CD4-positive, CD25-positive, alpha-beta regulatory T cell (primary cell): ENCODE measurements at regions not wholly inside any gene's neighbourhood (a gene's known extent, or its start where the extent isn't known, plus 50 kb on each side); places are given as distances from the start of the nearest gene placed in this dataset.

Source experiments
- ATAC-seq, 2 donors: fragments of 150-1000 bp; cut with Tn5 transposase; one replicate each; pipeline ENCODE4 v1.10.0; 2021; ENCODE audit warnings: low read depth in 2 of 2, moderate number of reproducible peaks in 2 of 2, moderate library complexity in 1 of 2
- DNase-seq, 3 donors: peaks; one replicate each; pipeline versions ENCODE4 v3.0.0 to v3.0.0-alpha.2; 2012 to 2022; ENCODE audit warnings: mixed read lengths in 1 of 3
- H3K27ac ChIP-seq: one replicate; pipeline ENCODE4 v1.7.0; 2013; ENCODE audit warnings: mild to moderate bottlenecking, low read length; ENCODE audit not compliant: insufficient read depth, poor library complexity, severe bottlenecking
- H3K27me3 ChIP-seq: one replicate; pipeline ENCODE4 v1.7.0; 2013; ENCODE audit warnings: low read length; ENCODE audit not compliant: control insufficient read depth, insufficient read depth
- H3K36me3 ChIP-seq: one replicate; pipeline ENCODE4 v1.7.0; 2013; ENCODE audit warnings: mild to moderate bottlenecking, low read length, moderate library complexity; ENCODE audit not compliant: control insufficient read depth, insufficient read depth
- H3K4me1 ChIP-seq: 2 replicates; pipeline ENCODE4 v1.7.0; 2013; ENCODE audit warnings: mild to moderate bottlenecking, low read length; ENCODE audit not compliant: insufficient read depth, control insufficient read depth, poor library complexity, severe bottlenecking
- H3K4me3 ChIP-seq: one replicate; pipeline ENCODE4 v1.7.0; 2013; ENCODE audit warnings: low read depth, mild to moderate bottlenecking, low read length, moderate library complexity
- H3K9me3 ChIP-seq, 2 experiments: 1 replicate in 1 of 2; 2 replicates in 1 of 2; pipeline ENCODE4 v1.7.0; 2013; ENCODE audit warnings: low read length in 2 of 2, mild to moderate bottlenecking in 1 of 2, moderate library complexity in 1 of 2; ENCODE audit not compliant: control insufficient read depth in 2 of 2
- H3K27ac Mint-ChIP-seq, 3 donors: one replicate each; pipeline ENCODE4 v1.8.0; 2020 to 2022; ENCODE audit warnings: mild to moderate bottlenecking in 3 of 3, mixed read lengths in 3 of 3, moderate library complexity in 2 of 3
- H3K27me3 Mint-ChIP-seq: one replicate; pipeline ENCODE4 v1.8.0; 2022; ENCODE audit warnings: mild to moderate bottlenecking, mixed read lengths
- H3K36me3 Mint-ChIP-seq: one replicate; pipeline ENCODE4 v1.8.0; 2020; ENCODE audit warnings: mixed read lengths
- H3K4me1 Mint-ChIP-seq, 4 donors: one replicate each; pipeline ENCODE4 v1.8.0; 2020 to 2022; ENCODE audit warnings: mixed read lengths in 4 of 4, mild to moderate bottlenecking in 1 of 4
- H3K4me3 Mint-ChIP-seq, 4 donors: one replicate each; pipeline ENCODE4 v1.8.0; 2020 to 2022; ENCODE audit warnings: mild to moderate bottlenecking in 4 of 4, mixed read lengths in 4 of 4, moderate library complexity in 3 of 4
- H3K9me3 Mint-ChIP-seq, 7 donors: one replicate each; pipeline ENCODE4 v1.8.0; 2020 to 2022; ENCODE audit warnings: mixed read lengths in 7 of 7, mild to moderate bottlenecking in 3 of 7, moderate library complexity in 2 of 7

- Mint-ChIP-seq H3K27ac (no peak overlapping the region), H3K4me1 (no peaks in the 10 kb centered on the region), H3K27me3 (no peaks in the 10 kb centered on the region), H3K4me3 (no peak overlapping the region), H3K9me3 (peaks cover 0 to 2% (median 0%) of the 10 kb centered on the region in 7 donors), H3K36me3 (no peaks in the 10 kb centered on the region)
- Histone ChIP-seq H3K36me3 (no peaks in the 10 kb centered on the region), H3K27ac (no peak overlapping the region), H3K9me3 (no peaks in the 10 kb centered on the region), H3K4me1 (no peaks in the 10 kb centered on the region), H3K27me3 (no peaks in the 10 kb centered on the region), H3K4me3 (no peak overlapping the region)
- ATAC-seq, result no peak
- no peak for DNase-seq
Observed at GRCh38 chr18:47457614-47458013, 206.2 kb upstream of the SKOR2 start.

- no peak overlapping the region for H3K4me3 Mint-ChIP-seq
- H3K27ac Mint-ChIP-seq, result no peak overlapping the region
- H3K27me3 Mint-ChIP-seq, result no peaks in the 10 kb centered on the region
- no peaks in the 10 kb centered on the region for H3K27me3 ChIP-seq
- H3K9me3 Mint-ChIP-seq, result no peaks in the 10 kb centered on the region
- no peak for ATAC-seq
- no peaks in the 10 kb centered on the region for H3K36me3 ChIP-seq
- no peaks in the 10 kb centered on the region for H3K4me1 Mint-ChIP-seq
- no peaks in the 10 kb centered on the region for H3K36me3 Mint-ChIP-seq
- no peaks in the 10 kb centered on the region for H3K4me1 ChIP-seq
- H3K27ac ChIP-seq, result no peak overlapping the region
- no peak for DNase-seq
- no peak overlapping the region for H3K4me3 ChIP-seq
- H3K9me3 ChIP-seq, result no peaks in the 10 kb centered on the region
Observed at GRCh38 chr18:47453038-47453437, 201.6 kb upstream of the SKOR2 start.

GRCh38 chr18:47448956-47449355 is 197.5 kb upstream of the SKOR2 start:
- Histone ChIP-seq H3K36me3 (no peaks in the 10 kb centered on the region), H3K4me1 (no peaks in the 10 kb centered on the region), H3K9me3 (no peaks in the 10 kb centered on the region), H3K27ac (no peak overlapping the region), H3K4me3 (no peak overlapping the region), H3K27me3 (no peaks in the 10 kb centered on the region)
- ATAC-seq (no peak), DNase-seq (no peak)
- no peaks in the 10 kb centered on the region for H3K36me3 Mint-ChIP-seq
- no peak overlapping the region for H3K27ac Mint-ChIP-seq
- H3K27me3 Mint-ChIP-seq, result no peaks in the 10 kb centered on the region
- H3K4me1 Mint-ChIP-seq, result no peaks in the 10 kb centered on the region
- no peak overlapping the region for H3K4me3 Mint-ChIP-seq
- peaks cover 0 to 10% (median 0%) of the 10 kb centered on the region in 7 donors for H3K9me3 Mint-ChIP-seq

GRCh38 chr18:47441914-47442313 is 190.5 kb upstream of the SKOR2 start:
- H3K9me3 Mint-ChIP-seq, result peaks cover 0 to 6% (median 3%) of the 10 kb centered on the region in 7 donors
- no peaks in the 10 kb centered on the region for H3K9me3 ChIP-seq
- no peak overlapping the region for H3K4me3 Mint-ChIP-seq
- DNase-seq (no peak), ATAC-seq (no peak)
- H3K4me1 ChIP-seq, result no peaks in the 10 kb centered on the region
- H3K27ac Mint-ChIP-seq, result no peak overlapping the region
- peaks cover 4% of the 10 kb centered on the region for H3K27me3 ChIP-seq
- no peaks in the 10 kb centered on the region for H3K4me1 Mint-ChIP-seq
- H3K4me3 ChIP-seq, result no peak overlapping the region
- no peaks in the 10 kb centered on the region for H3K27me3 Mint-ChIP-seq
- H3K27ac ChIP-seq, result no peak overlapping the region
- H3K36me3 ChIP-seq, result no peaks in the 10 kb centered on the region
- H3K36me3 Mint-ChIP-seq, result no peaks in the 10 kb centered on the region

GRCh38 chr18:47438001-47438400 is 186.5 kb upstream of the SKOR2 start:
- no peaks in the 10 kb centered on the region for H3K4me1 ChIP-seq
- no peak overlapping the region for H3K4me3 ChIP-seq
- Mint-ChIP-seq H3K36me3 (no peaks in the 10 kb centered on the region), H3K4me3 (no peak overlapping the region), H3K9me3 (peaks cover 0 to 3% (median 0%) of the 10 kb centered on the region in 7 donors), H3K27ac (no peak overlapping the region), H3K27me3 (peaks cover 4% of the 10 kb centered on the region), H3K4me1 (no peaks in the 10 kb centered on the region)
- DNase-seq (no peak), ATAC-seq (no peak)
- peaks cover 4% of the 10 kb centered on the region for H3K27me3 ChIP-seq
- H3K36me3 ChIP-seq, result no peaks in the 10 kb centered on the region
- H3K27ac ChIP-seq, result no peak overlapping the region
- no peaks in the 10 kb centered on the region for H3K9me3 ChIP-seq

GRCh38 chr18:47436871-47437270 is 185.4 kb upstream of the SKOR2 start:
- H3K27me3 Mint-ChIP-seq, result peaks cover 4% of the 10 kb centered on the region
- H3K4me3 Mint-ChIP-seq, result no peak overlapping the region
- Histone ChIP-seq H3K9me3 (no peaks in the 10 kb centered on the region), H3K4me3 (no peak overlapping the region), H3K36me3 (no peaks in the 10 kb centered on the region), H3K4me1 (no peaks in the 10 kb centered on the region), H3K27me3 (peaks cover 4% of the 10 kb centered on the region), H3K27ac (no peak overlapping the region)
- DNase-seq (no peak), ATAC-seq (no peak)
- no peak overlapping the region for H3K27ac Mint-ChIP-seq
- H3K9me3 Mint-ChIP-seq, result peaks cover 0 to 3% (median 0%) of the 10 kb centered on the region in 7 donors
- no peaks in the 10 kb centered on the region for H3K36me3 Mint-ChIP-seq
- no peaks in the 10 kb centered on the region for H3K4me1 Mint-ChIP-seq

GRCh38 chr18:47434214-47434746 is 182.8 kb upstream of the SKOR2 start:
- no peak overlapping the region for H3K27ac ChIP-seq
- Mint-ChIP-seq H3K27ac (no peak overlapping the region), H3K9me3 (peaks cover 0 to 2% (median 0%) of the 10 kb centered on the region in 7 donors), H3K27me3 (peaks cover 14% of the 10 kb centered on the region), H3K4me3 (no peak overlapping the region), H3K36me3 (no peaks in the 10 kb centered on the region), H3K4me1 (no peaks in the 10 kb centered on the region)
- H3K4me3 ChIP-seq, result no peak overlapping the region
- H3K9me3 ChIP-seq, result no peaks in the 10 kb centered on the region
- DNase-seq, result no peak
- H3K36me3 ChIP-seq, result no peaks in the 10 kb centered on the region
- H3K27me3 ChIP-seq, result no peaks in the 10 kb centered on the region
- ATAC-seq, result no peak
- no peaks in the 10 kb centered on the region for H3K4me1 ChIP-seq

- no peak overlapping the region for H3K4me3 Mint-ChIP-seq
Observed at GRCh38 chr18:47427923-47428637, 176.6 kb upstream of the SKOR2 start.

More at GRCh38 chr18:47427923-47428637, 176.6 kb upstream of the SKOR2 start:
- no peaks in the 10 kb centered on the region for H3K36me3 ChIP-seq
- no peak overlapping the region for H3K27ac ChIP-seq
- no peaks in the 10 kb centered on the region for H3K4me1 ChIP-seq
- no peaks in the 10 kb centered on the region for H3K27me3 ChIP-seq
- Mint-ChIP-seq H3K9me3 (no peaks in the 10 kb centered on the region), H3K36me3 (no peaks in the 10 kb centered on the region), H3K27ac (no peak overlapping the region), H3K27me3 (peaks cover 17% of the 10 kb centered on the region), H3K4me1 (no peaks in the 10 kb centered on the region)
- DNase-seq (no peak), ATAC-seq (no peak)
- H3K9me3 ChIP-seq, result no peaks in the 10 kb centered on the region
- H3K4me3 ChIP-seq, result no peak overlapping the region
